ENCODE measurements at regions not wholly inside any gene's neighbourhood (a gene's known extent, or its start where the extent isn't known, plus 50 kb on each side); places are given as distances from the start of the nearest gene placed in this dataset.

DNA sequence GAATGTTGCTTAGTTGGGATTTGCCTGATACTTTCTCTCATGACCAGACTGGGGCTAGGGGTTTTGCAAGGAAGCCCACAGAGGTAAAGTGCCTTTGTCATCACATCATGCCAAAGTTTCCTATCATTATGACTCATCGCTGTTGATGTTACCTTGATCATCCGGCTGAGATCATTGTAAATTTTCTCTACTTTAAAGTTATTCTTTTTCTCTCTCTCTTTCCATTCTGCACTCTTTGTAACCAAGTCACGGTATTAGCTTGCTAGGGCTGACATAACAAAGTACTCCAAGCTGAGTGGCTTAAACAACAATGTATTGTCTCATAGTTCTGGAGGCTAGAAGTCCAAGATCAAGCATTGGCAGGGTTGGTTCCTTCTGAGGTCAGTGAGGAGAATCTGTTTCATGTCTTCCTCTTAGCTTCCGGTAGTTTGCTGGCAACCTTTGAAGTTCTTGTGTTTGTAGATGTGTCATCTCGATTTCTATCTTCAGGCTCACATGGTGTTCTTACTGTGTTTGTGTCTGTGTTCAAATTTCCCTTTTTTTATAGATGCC, 113.0 kb downstream of the DTHD1 start:
- DNase-seq: peak; percentile 11

DNA sequence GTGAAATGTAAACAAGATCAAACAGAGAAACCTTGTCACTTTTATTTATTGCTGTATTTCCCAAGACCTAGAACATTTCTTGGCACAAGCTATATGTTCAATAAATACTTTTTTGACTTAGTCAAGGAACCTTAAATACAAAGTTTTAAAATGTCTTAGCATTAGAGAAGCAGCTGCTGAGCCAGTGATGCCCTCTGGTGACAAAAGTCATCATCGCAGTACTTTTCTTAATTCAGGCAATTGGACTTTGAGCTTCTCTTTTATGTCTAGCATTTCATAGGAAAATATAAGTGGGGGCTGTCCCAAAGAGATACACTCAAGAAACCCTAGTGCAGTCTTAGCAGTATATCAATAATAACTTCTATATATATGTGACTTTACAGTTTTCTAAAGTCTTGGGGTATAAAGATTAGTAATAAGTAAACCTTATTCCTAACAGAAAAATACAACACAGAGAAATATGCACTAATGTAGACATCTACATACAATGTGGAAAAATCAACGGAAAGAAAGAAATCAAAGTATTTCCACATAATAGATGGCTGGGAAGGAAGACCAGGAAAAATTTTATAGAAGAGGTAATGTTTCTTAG, 118.4 kb downstream of the DTHD1 start:
- peak; percentile 71 for DNase-seq

DNA sequence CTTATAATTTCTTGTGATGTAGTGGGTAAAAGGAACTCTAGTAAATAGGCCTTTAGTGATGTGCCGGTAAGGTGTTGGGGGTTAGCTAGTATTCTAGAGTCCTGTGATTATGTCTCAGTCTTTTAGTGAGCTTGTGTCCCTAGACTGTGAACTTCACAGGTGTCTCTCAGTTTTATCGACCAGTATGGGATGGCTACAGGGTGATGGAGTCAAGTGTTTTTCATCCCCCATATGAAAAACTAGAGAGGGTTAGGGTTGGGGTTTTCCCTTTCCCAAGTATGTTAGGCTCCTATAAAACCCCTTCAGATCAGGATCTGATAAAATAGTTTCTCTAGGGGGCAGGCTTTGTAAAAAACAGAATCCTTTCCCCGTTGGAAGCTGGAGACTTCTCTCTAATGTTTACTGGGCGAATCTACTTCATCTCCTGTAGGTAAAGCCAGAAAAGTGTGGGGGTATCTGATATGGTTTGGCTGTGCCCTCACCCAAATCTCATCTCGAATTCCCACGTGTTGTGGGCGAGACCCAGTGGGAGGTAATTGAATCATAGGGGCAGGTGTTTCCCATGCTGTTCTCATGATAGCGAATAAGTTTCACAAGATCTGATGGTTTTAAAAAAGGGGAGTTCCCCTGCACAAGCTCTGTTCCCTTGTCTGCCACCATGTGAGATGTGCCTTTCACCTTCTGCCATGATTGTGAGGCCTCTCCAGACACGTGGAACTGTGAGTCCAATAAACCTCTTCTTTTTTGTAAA, 120.8 kb downstream of the DTHD1 start:
- DNase-seq: no peak

DNA sequence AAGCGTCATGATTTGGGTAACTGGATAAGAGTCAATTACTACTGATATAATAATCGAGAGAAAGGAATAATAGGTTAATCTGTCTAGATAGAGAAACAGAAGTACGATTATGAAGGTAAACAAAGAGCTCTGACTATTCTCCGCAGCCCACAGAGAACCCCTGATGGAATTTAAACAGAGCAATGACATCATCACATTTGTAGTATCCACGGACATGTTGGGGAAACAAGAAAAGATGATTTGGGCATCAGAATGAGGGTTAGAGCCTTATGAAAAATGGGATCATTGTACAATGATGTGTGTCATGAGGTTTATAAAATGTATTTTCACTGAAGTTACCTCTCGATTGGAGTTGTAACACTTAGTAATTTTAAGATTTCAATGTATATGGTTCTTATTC, 129.9 kb downstream of the DTHD1 start:
- no peak for DNase-seq

DNA sequence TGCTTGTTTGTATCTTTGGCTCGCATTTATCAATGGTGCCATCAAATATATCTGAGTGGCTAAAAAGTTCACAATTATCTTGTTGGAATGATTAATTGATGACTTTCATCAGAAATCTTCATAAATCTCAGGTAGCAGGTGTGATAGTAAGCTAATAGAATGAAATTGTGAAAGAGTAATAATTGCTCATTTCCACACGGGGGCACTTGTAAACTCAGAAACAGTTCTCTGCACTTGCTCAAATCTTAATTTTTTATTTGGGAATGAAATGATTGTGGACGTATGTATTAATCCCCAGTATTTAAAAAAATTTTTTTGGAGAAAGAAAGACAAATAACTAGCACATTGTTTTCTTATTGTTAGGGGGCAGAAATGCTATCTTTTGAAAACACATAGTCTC, 132.8 kb downstream of the DTHD1 start:
- peak; percentile 45 for DNase-seq

DNA sequence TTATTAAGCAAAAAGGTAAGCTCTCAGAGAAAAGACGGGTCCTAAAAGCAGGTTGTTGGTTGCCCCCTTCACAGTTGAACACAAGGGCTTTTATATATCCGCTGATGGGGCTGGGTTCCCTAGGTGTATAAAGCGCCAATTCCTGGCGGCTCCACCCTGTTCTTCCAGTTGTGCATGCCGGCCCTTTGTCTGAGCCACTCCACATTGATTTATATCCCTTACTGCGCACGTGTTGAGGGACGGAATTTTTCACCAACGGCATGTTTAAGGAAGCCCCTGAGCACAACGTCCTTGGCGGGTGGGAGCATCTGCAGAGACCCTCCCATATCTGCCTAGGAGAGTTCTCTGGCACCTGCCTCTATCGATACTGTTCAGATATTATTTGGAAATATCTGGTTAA, 135.7 kb downstream of the DTHD1 start:
- DNase-seq: no peak

DNA sequence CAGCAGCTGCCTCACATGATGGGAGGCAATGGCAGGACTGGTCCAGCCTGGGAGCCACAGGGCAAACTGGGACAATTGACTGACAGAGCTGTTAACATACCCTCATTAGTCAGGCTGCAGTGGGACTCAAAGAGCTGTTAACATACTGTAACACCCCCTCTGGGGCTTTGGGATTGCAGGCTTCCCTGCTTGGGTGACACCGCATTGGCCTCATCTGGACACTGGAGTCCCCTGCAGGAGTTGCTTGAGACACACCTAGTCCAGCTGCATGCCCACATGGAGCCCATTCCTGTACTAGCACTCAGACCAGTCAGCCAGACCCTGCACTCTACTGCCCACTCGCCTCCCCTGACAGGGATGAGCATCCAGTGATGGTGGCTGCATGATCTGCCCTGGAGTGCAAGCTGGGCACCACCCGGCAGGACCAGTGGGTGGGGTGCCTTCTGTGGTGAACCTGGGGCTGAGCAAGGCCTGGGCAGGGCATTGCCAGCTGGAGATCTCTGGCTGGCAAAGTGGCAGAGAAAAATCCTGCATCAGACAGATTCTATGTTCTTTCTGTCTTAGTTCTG, 138.8 kb downstream of the DTHD1 start:
- DNase-seq: no peak

DNA sequence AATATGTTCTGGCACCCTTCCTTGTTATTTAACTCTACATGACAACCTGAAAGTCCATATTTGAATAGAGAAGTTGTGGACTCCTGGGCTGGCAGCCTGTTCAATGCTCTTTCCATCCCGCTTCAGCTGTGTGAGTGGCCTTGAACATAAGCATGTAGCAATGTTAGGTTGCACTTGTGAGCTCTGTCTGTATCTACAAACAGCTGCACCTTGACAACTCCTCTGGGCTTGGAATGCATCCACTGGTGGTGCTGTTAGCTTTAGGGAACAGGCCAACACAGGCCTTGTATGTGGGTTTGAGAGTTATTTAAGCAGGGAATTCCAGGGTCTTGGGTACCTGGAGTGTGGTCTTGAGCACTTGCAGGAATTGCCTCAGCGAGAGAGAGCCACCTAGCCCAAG, 141.2 kb downstream of the DTHD1 start:
- DNase-seq: no peak

DNA sequence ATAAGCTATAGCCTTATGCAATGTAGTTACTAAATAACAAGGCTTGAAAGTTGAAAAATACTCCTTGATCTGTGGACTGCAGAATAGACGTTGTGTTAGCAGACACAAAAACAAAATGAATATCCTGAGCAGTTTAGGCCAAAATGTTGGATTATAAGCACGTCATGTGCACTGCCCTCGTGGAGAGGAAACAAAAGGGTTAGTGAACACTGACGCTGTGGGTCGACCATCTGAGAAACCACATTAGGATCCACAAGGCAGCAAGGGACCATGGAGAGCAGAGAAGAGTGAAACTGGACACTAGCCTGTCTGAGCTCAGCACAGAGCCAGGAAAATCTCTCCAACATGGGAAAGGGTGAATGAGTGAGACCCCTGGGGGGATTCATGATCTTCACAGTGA, 145.3 kb downstream of the DTHD1 start:
- no peak for DNase-seq

DNA sequence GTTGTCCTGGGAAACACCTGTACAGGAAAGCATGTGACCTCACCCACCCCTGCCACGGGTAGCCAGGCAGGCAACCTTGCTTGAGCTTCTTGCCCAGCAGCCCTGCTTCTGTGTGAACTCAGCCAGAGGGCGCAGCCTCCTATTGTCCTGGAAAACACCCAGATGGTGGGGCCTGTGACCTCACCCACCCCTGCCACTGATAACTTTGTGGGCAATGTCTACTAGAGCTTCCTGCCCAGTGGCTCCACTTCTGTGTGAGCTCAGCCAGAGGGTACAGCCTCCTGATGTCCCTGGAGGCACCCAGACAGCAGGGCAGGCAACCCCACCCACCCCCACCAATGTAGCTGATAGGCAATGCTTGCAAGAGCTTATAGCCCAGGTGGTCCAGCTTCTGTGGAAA, 146.3 kb downstream of the DTHD1 start:
- no peak for DNase-seq

DNA sequence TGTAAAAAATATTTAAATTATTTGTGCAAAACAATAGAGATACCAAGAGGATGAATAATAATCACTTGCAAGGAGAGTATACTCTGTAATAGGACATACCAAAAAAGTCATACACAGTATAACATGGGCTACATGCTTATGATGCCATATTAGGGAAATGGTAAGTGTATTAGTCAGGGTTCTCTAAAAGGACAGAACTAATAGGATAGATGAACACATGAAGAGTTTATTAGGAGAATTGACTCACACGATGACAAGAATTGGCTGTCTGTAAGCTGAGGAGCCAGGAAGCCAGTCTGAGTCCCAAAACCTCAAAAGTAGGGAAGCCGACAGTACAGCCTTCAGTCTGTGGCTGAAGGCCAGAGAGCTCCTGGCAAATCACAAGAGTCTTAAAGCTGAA, 151.2 kb downstream of the DTHD1 start:
- no peak for DNase-seq

DNA sequence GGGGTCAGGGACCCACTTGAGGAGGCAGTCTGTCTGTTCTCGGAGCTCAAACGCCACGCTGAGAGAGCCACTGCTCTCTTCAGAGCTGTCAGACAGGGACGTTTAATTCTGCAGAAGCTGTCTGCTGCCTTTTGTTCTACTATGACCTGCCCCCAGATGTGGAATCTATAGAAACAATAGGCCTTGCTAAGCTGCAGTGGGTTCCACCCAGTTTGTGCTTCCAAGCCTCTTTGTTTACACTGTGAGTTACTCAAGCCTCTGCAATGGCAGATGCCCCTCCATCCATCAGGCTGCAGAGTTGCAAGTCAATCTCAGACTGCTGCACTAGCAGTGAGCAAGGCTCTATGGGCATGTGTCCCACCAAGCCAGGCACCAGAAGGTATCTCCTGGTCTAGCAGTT, 158.1 kb downstream of the DTHD1 start:
- no peak for DNase-seq

DNA sequence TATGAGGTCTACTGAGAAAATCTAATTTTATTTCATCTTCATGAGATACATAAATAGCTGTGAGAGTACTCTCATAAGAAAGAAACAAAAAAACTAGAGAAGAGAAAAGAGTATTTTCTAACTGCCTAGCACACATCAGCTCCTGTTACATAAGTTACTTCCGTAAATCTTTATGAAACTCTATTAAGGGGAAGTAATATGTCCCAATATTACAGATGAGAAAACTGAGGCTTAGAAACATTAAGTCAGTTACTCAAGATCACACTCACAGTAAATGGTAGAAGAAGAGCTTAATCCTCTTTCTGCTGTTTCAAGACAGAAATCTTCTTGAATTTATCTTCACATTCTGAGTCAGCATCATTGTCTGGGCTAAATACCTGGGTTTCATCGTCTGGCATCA, 164.1 kb downstream of the DTHD1 start:
- DNase-seq: no peak

DNA sequence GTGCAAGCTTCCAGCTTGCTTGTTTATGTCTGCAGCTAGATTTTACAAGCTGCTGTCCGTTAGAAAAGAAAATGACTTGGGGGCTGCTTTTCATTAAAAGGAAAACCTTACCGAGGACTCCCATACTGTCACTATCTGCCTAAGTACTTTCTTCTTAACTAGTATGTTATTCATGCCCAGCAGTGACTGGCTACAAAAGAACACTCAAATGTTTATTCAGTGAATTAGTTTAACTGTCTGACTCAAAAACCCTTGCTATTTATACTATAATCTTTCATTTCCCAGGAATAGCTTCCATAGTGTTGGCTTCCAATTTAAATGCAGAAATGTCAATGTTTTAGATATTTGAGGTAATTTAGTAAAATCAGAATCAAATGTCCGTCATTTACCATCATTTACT, 164.9 kb downstream of the DTHD1 start:
- DNase-seq: no peak

DNA sequence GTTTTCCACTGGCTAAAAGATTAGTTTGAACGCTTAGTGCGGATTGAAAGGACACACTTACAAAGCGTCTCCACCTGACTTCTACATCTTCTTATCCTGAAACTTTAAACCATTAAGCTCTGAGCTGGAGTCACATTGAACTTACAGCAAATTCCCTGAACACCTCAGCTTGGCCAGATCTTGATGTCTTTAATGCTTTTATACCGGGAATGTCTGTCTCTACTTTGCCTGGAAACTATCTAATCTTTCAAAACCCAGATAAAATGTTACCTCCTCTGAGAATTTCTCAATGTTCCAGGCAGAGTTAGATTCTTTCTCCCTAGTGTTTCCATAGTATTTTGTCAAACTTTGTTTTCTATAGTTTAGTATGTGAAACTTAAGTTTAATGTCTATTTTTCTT, 179.9 kb downstream of the DTHD1 start:
- DNase-seq: no peak

DNA sequence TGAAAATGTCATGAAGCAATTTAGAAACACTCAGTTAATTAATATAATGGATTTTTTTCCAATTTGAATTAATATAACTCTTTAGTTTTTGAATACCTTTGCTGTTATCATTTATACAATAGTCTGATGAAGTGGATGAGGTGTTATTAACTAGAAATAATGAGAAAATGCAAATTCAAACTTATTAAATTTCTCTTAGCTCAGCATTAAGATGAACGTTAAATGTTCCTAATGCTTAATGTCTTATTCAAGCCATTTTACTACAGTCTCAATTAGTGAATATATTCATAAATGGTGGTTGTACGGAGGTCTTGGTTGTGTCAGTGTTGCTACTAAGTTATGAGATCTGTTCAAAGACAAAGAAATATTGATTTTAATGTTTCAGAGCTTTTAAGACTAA, 186.3 kb downstream of the DTHD1 start:
- no peak for DNase-seq

DNA sequence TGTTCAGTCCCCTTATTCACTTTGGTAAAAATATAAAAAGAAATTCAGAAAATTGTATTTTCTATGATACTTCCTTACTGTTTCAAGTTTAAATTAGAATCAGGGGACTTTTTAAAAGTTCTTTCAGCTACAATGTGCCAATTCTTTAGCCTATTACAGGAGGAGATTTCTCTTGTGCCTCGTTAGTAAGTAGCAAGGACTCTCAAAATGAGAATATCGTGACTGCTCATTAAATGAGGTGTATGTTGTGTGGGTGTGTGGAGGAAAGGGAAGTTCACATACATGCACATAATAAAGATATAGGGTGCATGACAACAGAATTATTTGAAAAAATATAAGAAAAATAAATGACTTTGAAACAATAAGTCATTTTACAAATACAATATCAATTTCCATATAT, 190.5 kb downstream of the DTHD1 start:
- DNase-seq: no peak

DNA sequence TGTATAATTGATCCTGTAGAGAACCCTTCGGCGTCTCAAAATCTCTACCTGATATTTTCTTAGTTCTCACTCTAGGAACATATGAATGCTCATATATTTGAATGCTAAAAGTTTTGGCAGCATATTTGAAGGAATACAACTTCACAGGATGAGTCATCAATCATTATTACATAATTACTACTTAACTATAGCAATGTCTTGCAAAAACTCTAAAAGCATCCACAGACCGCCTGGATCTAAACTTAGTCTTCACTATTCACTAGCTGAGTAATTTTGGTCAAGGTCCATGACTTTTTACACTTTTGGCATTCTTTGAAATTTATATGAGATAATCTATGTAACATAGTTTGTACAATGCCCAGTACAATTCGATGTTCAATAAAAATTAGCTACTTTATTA, 194.7 kb downstream of the DTHD1 start:
- no peak for DNase-seq

DNA sequence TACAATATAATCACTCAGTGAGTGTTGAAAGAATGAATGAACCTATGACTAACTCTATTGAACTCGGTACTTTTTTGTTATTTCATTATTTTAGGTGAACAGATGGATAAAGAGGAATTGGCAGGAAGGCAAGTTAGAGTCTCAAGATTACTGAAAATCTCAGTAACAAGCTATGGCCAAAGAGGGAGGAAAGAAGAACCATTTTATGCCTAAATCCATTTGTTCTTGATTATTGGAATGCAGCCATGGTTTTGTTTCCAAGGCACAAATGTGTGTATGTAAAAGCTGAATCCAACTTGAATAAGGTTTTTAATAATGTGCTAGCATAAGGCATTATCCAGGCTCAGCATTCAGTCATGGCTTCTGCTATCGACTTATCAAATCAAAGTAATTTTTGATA, 196.4 kb downstream of the DTHD1 start:
- DNase-seq: no peak

DNA sequence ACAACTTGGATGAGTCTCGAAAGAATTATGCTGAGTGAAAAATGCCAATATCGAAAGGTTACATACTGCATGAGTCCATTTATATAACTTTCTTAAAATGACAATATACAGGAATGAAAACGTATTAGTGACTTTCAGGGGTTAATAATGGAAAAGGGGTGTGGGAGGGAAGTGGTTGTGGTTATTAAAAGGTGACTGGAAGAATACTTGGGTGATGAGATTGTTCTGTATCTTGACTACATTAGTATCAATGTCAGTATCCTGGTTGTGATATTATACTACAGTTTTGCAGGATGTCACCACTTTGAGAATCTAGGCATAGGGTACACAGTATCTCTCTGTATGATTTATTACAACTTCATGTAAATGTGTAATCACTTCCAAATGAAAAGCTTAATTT, 204.5 kb downstream of the DTHD1 start:
- no peak for DNase-seq

DNA sequence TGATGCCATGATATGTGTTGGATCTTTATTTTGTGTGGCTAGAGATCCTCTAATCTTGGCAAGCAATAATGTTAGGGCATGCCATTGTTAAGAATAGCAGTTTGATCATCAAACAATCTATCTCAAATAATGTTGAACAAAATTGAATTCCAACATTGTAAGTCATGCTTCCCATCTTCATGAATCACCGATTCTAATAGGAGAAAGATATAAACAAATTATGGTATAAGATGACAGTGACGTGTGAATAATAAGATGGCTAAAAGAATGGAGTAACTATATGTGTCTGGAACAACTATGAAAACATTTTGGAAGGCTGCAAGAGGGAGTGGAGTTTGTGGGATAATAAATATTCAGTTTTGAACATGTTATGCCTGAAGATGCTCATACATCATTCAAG, 208.4 kb downstream of the DTHD1 start:
- DNase-seq: no peak

DNA sequence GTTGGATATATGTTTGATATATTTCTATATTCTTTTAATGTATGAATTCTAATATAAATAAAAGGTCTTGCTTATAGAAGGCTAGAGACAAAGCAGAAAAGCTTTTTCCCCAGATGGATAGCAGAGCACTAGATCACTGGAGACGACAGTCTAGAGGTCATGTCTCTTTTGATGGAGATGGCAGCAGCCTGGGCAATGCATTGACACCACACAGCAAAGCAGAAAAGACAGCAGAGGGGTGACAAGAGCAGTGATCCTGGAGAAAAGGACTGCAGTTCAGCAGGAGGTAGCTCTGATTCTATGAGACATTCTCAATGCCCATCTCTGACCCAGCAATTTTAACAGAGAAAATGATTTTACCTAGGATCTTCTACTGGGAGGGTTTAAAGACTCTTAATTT, 210.6 kb downstream of the DTHD1 start:
- no peak for DNase-seq

DNA sequence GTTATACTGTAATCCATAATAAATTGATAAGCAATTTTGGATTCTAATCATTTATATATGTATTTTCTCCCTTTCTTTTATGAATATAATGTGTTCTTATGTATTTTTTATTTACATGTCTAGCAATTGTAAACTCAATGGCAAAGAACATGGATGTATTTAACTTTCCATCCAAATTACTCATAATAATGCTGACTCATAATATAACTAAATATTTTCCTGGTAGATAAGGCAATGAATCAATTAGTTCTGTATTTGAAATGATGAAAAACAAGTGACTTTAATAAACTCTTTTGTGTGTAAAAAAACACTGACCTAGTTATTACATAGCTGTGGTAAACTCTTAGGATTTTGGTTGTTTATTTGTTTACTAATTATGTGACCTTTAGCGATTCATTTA, 211.2 kb downstream of the DTHD1 start:
- DNase-seq: no peak

DNA sequence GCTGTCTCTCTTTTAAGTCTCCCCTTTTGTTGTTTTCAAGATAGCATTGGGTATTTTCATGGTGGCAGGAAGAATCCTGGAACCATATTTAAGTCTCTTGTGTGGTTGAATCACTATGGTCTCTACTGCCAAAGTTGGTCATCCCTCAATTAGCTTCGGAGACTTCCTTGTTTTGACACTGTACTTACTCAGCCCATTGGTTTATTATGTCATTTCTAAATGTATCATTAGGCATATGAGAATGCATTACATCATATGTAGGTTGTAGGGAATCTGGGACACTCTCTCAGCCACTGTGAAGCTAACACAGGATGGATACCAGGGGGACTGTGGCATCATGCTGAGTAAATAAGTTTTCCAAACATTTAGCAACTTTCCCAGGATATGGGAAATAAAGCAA, 211.8 kb downstream of the DTHD1 start:
- peak; percentile 12 for DNase-seq

DNA sequence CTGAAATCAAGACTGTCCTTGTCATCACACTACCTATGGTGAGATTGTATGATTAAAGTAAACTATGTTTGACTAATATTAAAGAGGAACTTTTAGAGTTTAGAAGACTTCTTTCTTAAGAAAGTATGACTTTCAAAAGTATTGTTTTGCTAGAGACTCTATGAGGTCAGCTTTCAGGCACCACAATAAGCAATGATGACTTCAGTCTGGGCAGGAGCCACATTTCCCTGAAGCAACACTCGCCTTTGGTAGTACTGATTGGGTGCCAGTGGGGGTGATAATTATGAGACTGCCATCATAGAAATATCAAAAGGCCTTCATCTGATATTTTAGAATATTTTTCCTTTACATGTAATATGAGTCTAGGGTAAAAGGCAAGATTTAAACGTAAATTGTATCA, 212.6 kb downstream of the DTHD1 start:
- DNase-seq: no peak
